ENCODE measurements at regions not wholly inside any gene's neighbourhood (a gene's known extent, or its start where the extent isn't known, plus 50 kb on each side); places are given as distances from the start of the nearest gene placed in this dataset.

DNA sequence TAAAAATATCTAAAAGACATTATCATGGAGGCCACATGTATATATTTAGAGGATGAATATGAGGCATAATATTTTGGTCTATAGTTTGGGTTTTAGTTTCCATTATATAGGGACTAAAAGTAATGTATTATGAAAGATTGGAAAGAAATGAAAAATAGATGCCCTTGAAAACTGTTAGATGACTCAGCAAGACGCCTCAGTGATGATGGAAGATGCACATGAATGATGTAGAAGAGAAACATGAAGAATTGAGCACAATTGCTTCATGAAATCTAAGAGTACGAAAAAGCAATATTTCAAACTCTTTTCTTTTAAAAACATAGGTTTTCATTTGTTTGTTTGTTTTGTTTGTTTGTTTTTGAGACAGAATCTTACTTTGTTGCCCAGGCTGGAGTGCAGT lies 89.8 kb downstream of the ARL4A start:
- Histone ChIP-seq H3K4me3 (no peak overlapping the region), H3K4me2 (ENCODE audit: control insufficient read depth, insufficient read depth) (no peak overlapping the region), H2AFZ (ENCODE audit: control insufficient read depth, low read depth, low read length) (no peak overlapping the region), H3K9me3 (replicated peaks; ENCODE audit: control insufficient read depth, insufficient read depth, low read length) (no peaks in the 10 kb centered on the region), H3K36me3 (ENCODE audit: control insufficient read depth in 2 of 2, insufficient read depth in 2 of 2, low read length in 1 of 2) (no peaks in the 10 kb centered on the region), H4K20me1 (ENCODE audit: control insufficient read depth, insufficient read depth) (no peaks in the 10 kb centered on the region), H3K27me3 (replicated peaks in 1 of 2; ENCODE audit: control insufficient read depth in 2 of 2, insufficient read depth in 2 of 2, low read length in 1 of 2) (no peaks in the 10 kb centered on the region), H3K9ac (ENCODE audit: control insufficient read depth, insufficient read depth, low read length) (no peak overlapping the region), H3K27ac (ENCODE audit: control insufficient read depth, insufficient read depth) (no peak overlapping the region), H3K4me1 (ENCODE audit: control insufficient read depth, insufficient read depth, low read length) (no peaks in the 10 kb centered on the region), H3K79me2 (ENCODE audit: control insufficient read depth, insufficient read depth, low read length) (no peaks in the 10 kb centered on the region)
- FAIRE-seq (no peak), ATAC-seq (no peak), DNase-seq (ENCODE audit: low read depth, low spot score) (no peak)
- RAD21 ChIA-PET (ENCODE audit: unreplicated experiment), result no interaction called here
- no TSS peak for BruUV-seq (replicated peaks)
- 12% methylated on average over 2 of the region's 2 CpGs for WGBS (ENCODE audit: insufficient coverage, insufficient replicate concordance, low lambda C conversion rate, missing lambda C conversion rate)
- SMC1A ChIA-PET (ENCODE audit: uncharacterized antibody, unreplicated experiment), result no interaction called here
- POLR2A ChIA-PET, result no interaction called here
- intact Hi-C loops (cut with micrococcal nuclease; ENCODE audit: unreplicated experiment), result no loop called here
- in situ Hi-C loops (cut with MboI), result no loop called here
- CTCF ChIA-PET, result no interaction called here
- TF ChIP-seq, protein P1, sequence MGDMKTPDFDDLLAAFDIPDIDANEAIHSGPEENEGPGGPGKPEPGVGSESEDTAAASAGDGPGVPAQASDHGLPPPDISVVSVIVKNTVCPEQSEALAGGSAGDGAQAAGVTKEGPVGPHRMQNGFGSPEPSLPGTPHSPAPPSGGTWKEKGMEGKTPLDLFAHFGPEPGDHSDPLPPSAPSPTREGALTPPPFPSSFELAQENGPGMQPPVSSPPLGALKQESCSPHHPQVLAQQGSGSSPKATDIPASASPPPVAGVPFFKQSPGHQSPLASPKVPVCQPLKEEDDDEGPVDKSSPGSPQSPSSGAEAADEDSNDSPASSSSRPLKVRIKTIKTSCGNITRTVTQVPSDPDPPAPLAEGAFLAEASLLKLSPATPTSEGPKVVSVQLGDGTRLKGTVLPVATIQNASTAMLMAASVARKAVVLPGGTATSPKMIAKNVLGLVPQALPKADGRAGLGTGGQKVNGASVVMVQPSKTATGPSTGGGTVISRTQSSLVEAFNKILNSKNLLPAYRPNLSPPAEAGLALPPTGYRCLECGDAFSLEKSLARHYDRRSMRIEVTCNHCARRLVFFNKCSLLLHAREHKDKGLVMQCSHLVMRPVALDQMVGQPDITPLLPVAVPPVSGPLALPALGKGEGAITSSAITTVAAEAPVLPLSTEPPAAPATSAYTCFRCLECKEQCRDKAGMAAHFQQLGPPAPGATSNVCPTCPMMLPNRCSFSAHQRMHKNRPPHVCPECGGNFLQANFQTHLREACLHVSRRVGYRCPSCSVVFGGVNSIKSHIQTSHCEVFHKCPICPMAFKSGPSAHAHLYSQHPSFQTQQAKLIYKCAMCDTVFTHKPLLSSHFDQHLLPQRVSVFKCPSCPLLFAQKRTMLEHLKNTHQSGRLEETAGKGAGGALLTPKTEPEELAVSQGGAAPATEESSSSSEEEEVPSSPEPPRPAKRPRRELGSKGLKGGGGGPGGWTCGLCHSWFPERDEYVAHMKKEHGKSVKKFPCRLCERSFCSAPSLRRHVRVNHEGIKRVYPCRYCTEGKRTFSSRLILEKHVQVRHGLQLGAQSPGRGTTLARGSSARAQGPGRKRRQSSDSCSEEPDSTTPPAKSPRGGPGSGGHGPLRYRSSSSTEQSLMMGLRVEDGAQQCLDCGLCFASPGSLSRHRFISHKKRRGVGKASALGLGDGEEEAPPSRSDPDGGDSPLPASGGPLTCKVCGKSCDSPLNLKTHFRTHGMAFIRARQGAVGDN (IDR thresholded peaks at IDR 0.05), result no peak
- TF ChIP-seq ATF2 (IDR thresholded peaks at IDR 0.05; ENCODE audit: low read length), result no peak
- TF ChIP-seq, protein P2, sequence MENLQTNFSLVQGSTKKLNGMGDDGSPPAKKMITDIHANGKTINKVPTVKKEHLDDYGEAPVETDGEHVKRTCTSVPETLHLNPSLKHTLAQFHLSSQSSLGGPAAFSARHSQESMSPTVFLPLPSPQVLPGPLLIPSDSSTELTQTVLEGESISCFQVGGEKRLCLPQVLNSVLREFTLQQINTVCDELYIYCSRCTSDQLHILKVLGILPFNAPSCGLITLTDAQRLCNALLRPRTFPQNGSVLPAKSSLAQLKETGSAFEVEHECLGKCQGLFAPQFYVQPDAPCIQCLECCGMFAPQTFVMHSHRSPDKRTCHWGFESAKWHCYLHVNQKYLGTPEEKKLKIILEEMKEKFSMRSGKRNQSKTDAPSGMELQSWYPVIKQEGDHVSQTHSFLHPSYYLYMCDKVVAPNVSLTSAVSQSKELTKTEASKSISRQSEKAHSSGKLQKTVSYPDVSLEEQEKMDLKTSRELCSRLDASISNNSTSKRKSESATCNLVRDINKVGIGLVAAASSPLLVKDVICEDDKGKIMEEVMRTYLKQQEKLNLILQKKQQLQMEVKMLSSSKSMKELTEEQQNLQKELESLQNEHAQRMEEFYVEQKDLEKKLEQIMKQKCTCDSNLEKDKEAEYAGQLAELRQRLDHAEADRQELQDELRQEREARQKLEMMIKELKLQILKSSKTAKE (IDR thresholded peaks at IDR 0.05; ENCODE audit: low read depth, poor library complexity, severe bottlenecking), result no peak
- TF ChIP-seq, protein P3, sequence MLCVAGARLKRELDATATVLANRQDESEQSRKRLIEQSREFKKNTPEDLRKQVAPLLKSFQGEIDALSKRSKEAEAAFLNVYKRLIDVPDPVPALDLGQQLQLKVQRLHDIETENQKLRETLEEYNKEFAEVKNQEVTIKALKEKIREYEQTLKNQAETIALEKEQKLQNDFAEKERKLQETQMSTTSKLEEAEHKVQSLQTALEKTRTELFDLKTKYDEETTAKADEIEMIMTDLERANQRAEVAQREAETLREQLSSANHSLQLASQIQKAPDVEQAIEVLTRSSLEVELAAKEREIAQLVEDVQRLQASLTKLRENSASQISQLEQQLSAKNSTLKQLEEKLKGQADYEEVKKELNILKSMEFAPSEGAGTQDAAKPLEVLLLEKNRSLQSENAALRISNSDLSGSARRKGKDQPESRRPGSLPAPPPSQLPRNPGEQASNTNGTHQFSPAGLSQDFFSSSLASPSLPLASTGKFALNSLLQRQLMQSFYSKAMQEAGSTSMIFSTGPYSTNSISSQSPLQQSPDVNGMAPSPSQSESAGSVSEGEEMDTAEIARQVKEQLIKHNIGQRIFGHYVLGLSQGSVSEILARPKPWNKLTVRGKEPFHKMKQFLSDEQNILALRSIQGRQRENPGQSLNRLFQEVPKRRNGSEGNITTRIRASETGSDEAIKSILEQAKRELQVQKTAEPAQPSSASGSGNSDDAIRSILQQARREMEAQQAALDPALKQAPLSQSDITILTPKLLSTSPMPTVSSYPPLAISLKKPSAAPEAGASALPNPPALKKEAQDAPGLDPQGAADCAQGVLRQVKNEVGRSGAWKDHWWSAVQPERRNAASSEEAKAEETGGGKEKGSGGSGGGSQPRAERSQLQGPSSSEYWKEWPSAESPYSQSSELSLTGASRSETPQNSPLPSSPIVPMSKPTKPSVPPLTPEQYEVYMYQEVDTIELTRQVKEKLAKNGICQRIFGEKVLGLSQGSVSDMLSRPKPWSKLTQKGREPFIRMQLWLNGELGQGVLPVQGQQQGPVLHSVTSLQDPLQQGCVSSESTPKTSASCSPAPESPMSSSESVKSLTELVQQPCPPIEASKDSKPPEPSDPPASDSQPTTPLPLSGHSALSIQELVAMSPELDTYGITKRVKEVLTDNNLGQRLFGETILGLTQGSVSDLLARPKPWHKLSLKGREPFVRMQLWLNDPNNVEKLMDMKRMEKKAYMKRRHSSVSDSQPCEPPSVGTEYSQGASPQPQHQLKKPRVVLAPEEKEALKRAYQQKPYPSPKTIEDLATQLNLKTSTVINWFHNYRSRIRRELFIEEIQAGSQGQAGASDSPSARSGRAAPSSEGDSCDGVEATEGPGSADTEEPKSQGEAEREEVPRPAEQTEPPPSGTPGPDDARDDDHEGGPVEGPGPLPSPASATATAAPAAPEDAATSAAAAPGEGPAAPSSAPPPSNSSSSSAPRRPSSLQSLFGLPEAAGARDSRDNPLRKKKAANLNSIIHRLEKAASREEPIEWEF (IDR thresholded peaks at IDR 0.05; ENCODE audit: insufficient replicate concordance, low read depth, low read length), result no peak
- TF ChIP-seq, protein P4, sequence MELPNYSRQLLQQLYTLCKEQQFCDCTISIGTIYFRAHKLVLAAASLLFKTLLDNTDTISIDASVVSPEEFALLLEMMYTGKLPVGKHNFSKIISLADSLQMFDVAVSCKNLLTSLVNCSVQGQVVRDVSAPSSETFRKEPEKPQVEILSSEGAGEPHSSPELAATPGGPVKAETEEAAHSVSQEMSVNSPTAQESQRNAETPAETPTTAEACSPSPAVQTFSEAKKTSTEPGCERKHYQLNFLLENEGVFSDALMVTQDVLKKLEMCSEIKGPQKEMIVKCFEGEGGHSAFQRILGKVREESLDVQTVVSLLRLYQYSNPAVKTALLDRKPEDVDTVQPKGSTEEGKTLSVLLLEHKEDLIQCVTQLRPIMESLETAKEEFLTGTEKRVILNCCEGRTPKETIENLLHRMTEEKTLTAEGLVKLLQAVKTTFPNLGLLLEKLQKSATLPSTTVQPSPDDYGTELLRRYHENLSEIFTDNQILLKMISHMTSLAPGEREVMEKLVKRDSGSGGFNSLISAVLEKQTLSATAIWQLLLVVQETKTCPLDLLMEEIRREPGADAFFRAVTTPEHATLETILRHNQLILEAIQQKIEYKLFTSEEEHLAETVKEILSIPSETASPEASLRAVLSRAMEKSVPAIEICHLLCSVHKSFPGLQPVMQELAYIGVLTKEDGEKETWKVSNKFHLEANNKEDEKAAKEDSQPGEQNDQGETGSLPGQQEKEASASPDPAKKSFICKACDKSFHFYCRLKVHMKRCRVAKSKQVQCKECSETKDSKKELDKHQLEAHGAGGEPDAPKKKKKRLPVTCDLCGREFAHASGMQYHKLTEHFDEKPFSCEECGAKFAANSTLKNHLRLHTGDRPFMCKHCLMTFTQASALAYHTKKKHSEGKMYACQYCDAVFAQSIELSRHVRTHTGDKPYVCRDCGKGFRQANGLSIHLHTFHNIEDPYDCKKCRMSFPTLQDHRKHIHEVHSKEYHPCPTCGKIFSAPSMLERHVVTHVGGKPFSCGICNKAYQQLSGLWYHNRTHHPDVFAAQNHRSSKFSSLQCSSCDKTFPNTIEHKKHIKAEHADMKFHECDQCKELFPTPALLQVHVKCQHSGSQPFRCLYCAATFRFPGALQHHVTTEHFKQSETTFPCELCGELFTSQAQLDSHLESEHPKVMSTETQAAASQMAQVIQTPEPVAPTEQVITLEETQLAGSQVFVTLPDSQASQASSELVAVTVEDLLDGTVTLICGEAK (IDR thresholded peaks at IDR 0.05; ENCODE audit: borderline replicate concordance), result no peak
- no peak for TF ChIP-seq MEF2A (IDR thresholded peaks at IDR 0.05; ENCODE audit: insufficient read depth, low read depth, low read length)

Data from GM12878 (cell line).